Mesenchymal stem cell (in vitro differentiated cells and primary cell): ENCODE measurements at regions not wholly inside any gene's neighbourhood (a gene's known extent, or its start where the extent isn't known, plus 50 kb on each side); places are given as distances from the start of the nearest gene placed in this dataset.
"Not testable (repeated sequence)": the region's sequence is repeated elsewhere in the genome, so short reads cannot be mapped to it uniquely, and the experiment has no call there.

Experiments used
- DNase-seq: peaks from one replicate; pipeline ENCODE4 v3.0.0-alpha.2; 2013
- H2AFZ ChIP-seq: one replicate; pipeline ENCODE4 v1.6.1; 2013; ENCODE audit warnings: low read depth, mild to moderate bottlenecking, control low read depth, inconsistent platforms, low read length, moderate library complexity
- H2AK5ac ChIP-seq: 2 replicates; pipeline ENCODE4 v1.6.1; 2013; ENCODE audit warnings: low read length, moderate library complexity, mild to moderate bottlenecking, inconsistent platforms; ENCODE audit not compliant: severe bottlenecking
- H2BK120ac ChIP-seq: one replicate; pipeline ENCODE4 v1.6.1; 2013; ENCODE audit warnings: low read depth, mild to moderate bottlenecking, inconsistent platforms, low read length, moderate library complexity
- H2BK12ac ChIP-seq, 2 experiments: one replicate each; pipeline ENCODE4 v1.6.1; 2013; ENCODE audit warnings: inconsistent platforms in 2 of 2, low read length in 2 of 2, mild to moderate bottlenecking in 2 of 2, moderate library complexity in 2 of 2, control low read depth in 1 of 2
- H2BK15ac ChIP-seq: one replicate; pipeline ENCODE4 v1.6.1; 2013; ENCODE audit warnings: mild to moderate bottlenecking, low read depth, inconsistent platforms; ENCODE audit not compliant: poor library complexity, severe bottlenecking
- H2BK5ac ChIP-seq: 2 replicates; pipeline ENCODE4 v1.6.1; 2013; ENCODE audit warnings: low read depth, mild to moderate bottlenecking, low read length, control low read depth, inconsistent platforms; ENCODE audit not compliant: poor library complexity, severe bottlenecking
- H3K14ac ChIP-seq, 2 experiments: one replicate each; pipeline ENCODE4 v1.6.1; 2013; ENCODE audit warnings: inconsistent platforms in 2 of 2, low read length in 2 of 2, control low read depth in 1 of 2, mild to moderate bottlenecking in 1 of 2, moderate library complexity in 1 of 2
- H3K18ac ChIP-seq, 2 experiments: one replicate each; pipeline ENCODE4 v1.6.1; 2013; ENCODE audit warnings: inconsistent platforms in 2 of 2, low read length in 2 of 2, control low read depth in 1 of 2, low read depth in 1 of 2, mild to moderate bottlenecking in 1 of 2
- H3K23ac ChIP-seq, 2 experiments: one replicate each; pipeline ENCODE4 v1.6.1; 2013; ENCODE audit warnings: inconsistent platforms in 2 of 2, low read length in 2 of 2, mild to moderate bottlenecking in 2 of 2, moderate library complexity in 2 of 2, control low read depth in 1 of 2
- H3K27ac ChIP-seq: 2 replicates; pipeline ENCODE4 v1.5.1; 2013; ENCODE audit warnings: mild to moderate bottlenecking, moderate library complexity, low read length, control low read depth, inconsistent platforms; ENCODE audit not compliant: poor library complexity, severe bottlenecking
- H3K27me3 ChIP-seq, 2 experiments: 2 replicates each; pipeline versions ENCODE4 v1.6.1 to v1.7.0; 2013; ENCODE audit warnings: low read length in 2 of 2, mild to moderate bottlenecking in 2 of 2, moderate library complexity in 2 of 2, control low read depth in 1 of 2, inconsistent platforms in 1 of 2; ENCODE audit not compliant: control insufficient read depth in 1 of 2, insufficient read depth in 1 of 2
- H3K36me3 ChIP-seq, 2 experiments: 2 replicates each; pipeline versions ENCODE4 v1.6.1 to v1.7.0; 2013; ENCODE audit warnings: low read length in 2 of 2, control low read depth in 1 of 2, inconsistent platforms in 1 of 2, low read depth in 1 of 2, mild to moderate bottlenecking in 1 of 2; ENCODE audit not compliant: insufficient read depth in 2 of 2, control insufficient read depth in 1 of 2
- H3K4ac ChIP-seq, 2 experiments: one replicate each; pipeline ENCODE4 v1.6.1; 2013; ENCODE audit warnings: inconsistent platforms in 2 of 2, low read length in 2 of 2, mild to moderate bottlenecking in 2 of 2, moderate library complexity in 2 of 2, control low read depth in 1 of 2, low read depth in 1 of 2
- H3K4me1 ChIP-seq: 2 replicates; pipeline ENCODE4 v1.6.1; 2013; ENCODE audit warnings: low read depth, low read length, control low read depth; ENCODE audit not compliant: control insufficient read depth, insufficient read depth
- H3K4me2 ChIP-seq: 2 replicates; pipeline ENCODE4 v1.6.1; 2013; ENCODE audit warnings: low read length, mild to moderate bottlenecking, inconsistent platforms; ENCODE audit not compliant: poor library complexity, severe bottlenecking
- H3K4me3 ChIP-seq, 2 experiments: 2 replicates each; pipeline versions ENCODE4 v1.5.1 to v1.7.0; 2013; ENCODE audit warnings: low read length in 2 of 2, mild to moderate bottlenecking in 2 of 2, control low read depth in 1 of 2, low read depth in 1 of 2; ENCODE audit not compliant: insufficient read depth in 1 of 2
- H3K79me1 ChIP-seq: replicated peaks from 2 replicates; pipeline ENCODE4 v1.6.1; 2013; ENCODE audit warnings: mild to moderate bottlenecking, control low read depth, low read length, inconsistent platforms; ENCODE audit not compliant: poor library complexity, severe bottlenecking
- H3K9ac ChIP-seq: 2 replicates; pipeline ENCODE4 v1.7.0; 2013; ENCODE audit warnings: mild to moderate bottlenecking, low read length, moderate library complexity
- H3K9me3 ChIP-seq: 2 replicates; pipeline ENCODE4 v1.7.0; 2013; ENCODE audit warnings: mild to moderate bottlenecking, low read length; ENCODE audit not compliant: control insufficient read depth
- H4K8ac ChIP-seq: one replicate; pipeline ENCODE4 v1.6.1; 2013; ENCODE audit warnings: inconsistent platforms, mild to moderate bottlenecking, low read length, moderate library complexity
- H4K91ac ChIP-seq: one replicate; pipeline ENCODE4 v1.6.1; 2013; ENCODE audit warnings: mild to moderate bottlenecking, low read length, inconsistent platforms
- WGBS: methylation state at CpG from one replicate; pipeline ENCODE4 v1.1.7; 2013; ENCODE audit warnings: mixed read lengths; 5-methylcytosine and 5-hydroxymethylcytosine counted together

DNA sequence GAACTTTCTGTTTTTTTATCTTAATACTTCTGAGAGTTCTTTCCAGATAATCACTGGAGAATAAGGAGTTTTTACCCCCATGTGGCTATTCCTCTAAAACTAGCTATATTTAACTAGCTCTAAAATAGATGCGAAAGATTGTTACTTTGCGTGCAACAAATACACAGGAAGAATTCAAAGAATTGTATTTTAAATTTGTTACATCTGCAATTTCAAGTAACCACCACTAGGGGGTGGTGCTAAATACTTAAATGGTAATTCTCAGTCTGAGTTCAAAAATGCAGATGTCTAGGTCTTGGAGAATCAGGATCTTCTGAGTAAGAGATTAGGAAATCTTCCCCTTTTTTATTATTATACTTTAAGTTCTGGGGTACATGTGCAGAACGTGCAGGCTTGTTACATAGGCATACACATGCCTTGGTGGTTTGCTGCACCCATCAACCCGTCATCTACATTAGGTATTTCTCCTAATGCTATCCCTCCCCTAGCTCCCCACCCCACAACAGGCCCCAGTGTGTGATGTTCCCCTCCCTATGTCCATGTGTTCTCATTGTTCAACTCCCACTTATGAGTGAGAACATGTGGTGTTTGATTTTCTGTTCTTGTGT lies 346.9 kb downstream of the GOLGA6L6 start:
- not testable (repeated sequence) for H2BK120ac ChIP-seq, H2BK12ac ChIP-seq, H3K9ac ChIP-seq, H2AFZ ChIP-seq, H3K4me2 ChIP-seq, H2BK5ac ChIP-seq, H3K18ac ChIP-seq, H3K9me3 ChIP-seq, H2BK15ac ChIP-seq, H3K79me1 ChIP-seq, H3K23ac ChIP-seq, H3K4ac ChIP-seq, H3K14ac ChIP-seq, H3K4me3 ChIP-seq, DNase-seq, H4K8ac ChIP-seq, H3K4me1 ChIP-seq, H3K36me3 ChIP-seq, H3K27me3 ChIP-seq, H3K27ac ChIP-seq, H2AK5ac ChIP-seq, H4K91ac ChIP-seq
- WGBS: no CpG with 5 or more reads among the region's 4 CpGs

DNA sequence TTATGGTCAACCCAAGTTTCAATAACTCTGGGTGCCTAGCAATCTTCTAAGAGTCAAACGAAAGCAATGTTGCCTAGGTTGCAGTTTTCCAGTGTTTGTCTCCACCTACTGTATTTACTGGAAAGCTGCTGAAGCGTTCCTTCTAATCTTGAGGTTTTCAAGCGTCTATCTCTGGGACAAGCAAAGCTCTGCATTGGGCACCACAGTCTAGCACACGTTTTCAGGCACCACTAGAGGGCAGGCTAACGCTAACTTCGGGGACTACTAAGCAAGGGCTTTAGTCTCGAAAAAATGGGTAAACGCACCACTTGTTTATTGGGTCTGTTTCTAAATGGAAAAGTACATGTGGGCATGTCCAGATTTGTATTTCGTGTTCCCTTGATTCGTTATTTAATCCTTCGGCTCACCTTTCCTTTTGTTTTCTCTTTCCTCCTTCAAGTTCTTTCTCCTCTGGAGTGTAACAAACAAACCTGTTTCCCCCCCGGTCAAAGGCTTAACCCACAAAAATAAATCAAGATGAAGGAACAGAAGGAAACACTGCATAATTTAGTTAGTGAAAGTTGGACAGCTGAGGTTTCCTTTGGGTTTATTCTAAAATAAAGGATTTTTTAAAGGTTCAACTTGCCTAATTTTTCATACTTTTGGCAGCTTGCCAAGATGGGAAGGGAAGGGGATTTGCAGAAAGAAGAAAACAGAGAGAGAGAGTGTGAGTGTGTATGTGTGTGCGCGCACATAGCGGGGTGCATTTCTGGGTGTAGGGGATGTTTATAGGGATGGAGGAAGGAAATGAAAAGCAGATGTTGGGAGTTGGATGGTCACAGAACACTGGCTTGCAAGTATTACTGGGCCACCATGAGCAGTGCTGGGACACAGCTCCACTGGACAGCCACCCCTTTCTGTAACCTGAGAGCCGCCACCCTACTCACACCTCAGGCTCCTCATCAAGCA lies 348.3 kb downstream of the GOLGA6L6 start:
- not testable (repeated sequence) for H3K4me1 ChIP-seq, H2AFZ ChIP-seq, H2BK5ac ChIP-seq, H3K27ac ChIP-seq, H4K8ac ChIP-seq, H4K91ac ChIP-seq, H3K18ac ChIP-seq, H2AK5ac ChIP-seq, H3K9me3 ChIP-seq, H3K27me3 ChIP-seq, H3K79me1 ChIP-seq, H3K36me3 ChIP-seq, H3K9ac ChIP-seq, H3K23ac ChIP-seq, H3K14ac ChIP-seq, H2BK15ac ChIP-seq, H3K4me2 ChIP-seq, H3K4ac ChIP-seq, H2BK12ac ChIP-seq, H3K4me3 ChIP-seq, H2BK120ac ChIP-seq, DNase-seq
- WGBS: 59% methylated on average over 14 of the region's 16 CpGs

DNA sequence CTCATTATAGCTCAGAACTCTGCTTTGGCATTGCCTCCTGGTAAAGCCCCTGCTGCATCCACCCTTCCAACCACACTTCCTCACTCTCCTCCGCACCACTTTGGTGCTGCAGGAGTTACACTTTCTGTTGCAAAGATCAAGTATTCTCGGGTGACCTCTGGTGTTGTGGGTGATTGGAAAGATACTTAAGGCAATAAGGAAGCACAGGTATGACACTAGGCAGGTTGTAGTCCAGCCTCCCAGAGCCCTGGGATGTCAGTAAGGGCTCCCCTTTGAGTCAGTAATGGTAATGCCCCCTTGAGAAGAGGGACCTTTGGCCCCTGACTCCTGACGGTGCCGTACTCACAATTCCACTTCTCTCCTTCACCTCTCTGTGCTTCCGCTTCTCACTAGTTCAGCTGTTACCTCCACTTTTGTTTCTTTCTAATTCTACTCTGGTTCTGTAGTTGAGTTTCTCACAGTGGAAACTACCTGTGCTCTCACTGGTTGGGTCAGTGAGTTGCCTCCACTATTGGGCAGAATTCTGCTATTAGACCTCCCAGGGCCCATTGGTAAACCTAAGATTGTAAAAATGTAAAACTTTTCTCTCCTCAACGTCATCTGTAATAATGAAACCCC lies 350.0 kb downstream of the GOLGA6L6 start:
- H3K27ac ChIP-seq, H3K4me3 ChIP-seq, DNase-seq, H3K27me3 ChIP-seq, H2BK15ac ChIP-seq, H3K4ac ChIP-seq, H3K4me2 ChIP-seq, H2BK12ac ChIP-seq, H3K36me3 ChIP-seq, H2BK120ac ChIP-seq, H4K8ac ChIP-seq, H2AFZ ChIP-seq, H2BK5ac ChIP-seq, H3K14ac ChIP-seq, H3K18ac ChIP-seq, H3K9ac ChIP-seq, H3K4me1 ChIP-seq, H3K9me3 ChIP-seq, H2AK5ac ChIP-seq, H3K79me1 ChIP-seq, H3K23ac ChIP-seq, H4K91ac ChIP-seq: not testable (repeated sequence)
- WGBS: 67% methylated on average over 2 of the region's 6 CpGs

DNA sequence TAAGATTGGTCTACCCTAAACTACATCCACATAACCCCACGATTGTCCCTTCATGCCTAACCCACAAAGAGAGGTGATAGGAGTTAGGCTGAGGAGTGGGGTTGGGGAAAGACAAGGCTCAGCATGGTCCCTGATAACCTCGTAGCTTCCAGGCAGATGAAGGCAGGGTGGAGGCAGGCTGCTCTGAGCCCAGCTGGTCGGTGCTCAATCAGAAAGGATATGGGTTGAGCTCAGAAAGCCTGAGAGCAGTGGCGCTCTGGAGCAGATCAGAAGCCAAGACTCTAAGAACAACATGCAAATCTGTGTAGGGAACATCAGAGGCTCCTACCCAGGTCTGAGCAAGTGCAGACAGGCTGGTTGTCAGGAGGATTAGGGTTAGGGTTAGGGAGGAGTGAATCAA lies 353.0 kb downstream of the GOLGA6L6 start:
- not testable (repeated sequence) for H3K14ac ChIP-seq, H3K36me3 ChIP-seq, H2BK5ac ChIP-seq, H3K27me3 ChIP-seq, H3K9me3 ChIP-seq, H3K9ac ChIP-seq, H4K8ac ChIP-seq, H3K18ac ChIP-seq, DNase-seq, H3K79me1 ChIP-seq, H3K23ac ChIP-seq, H3K4me3 ChIP-seq, H2AK5ac ChIP-seq, H4K91ac ChIP-seq, H3K27ac ChIP-seq, H2BK12ac ChIP-seq, H2BK120ac ChIP-seq, H3K4me2 ChIP-seq, H3K4me1 ChIP-seq, H2BK15ac ChIP-seq, H2AFZ ChIP-seq, H3K4ac ChIP-seq
- WGBS: 22% methylated on average over 3 of the region's 4 CpGs
